HG03159 (cell line): ENCODE measurements at regions not wholly inside any gene's neighbourhood (a gene's known extent, or its start where the extent isn't known, plus 50 kb on each side); places are given as distances from the start of the nearest gene placed in this dataset.
A peak's percentile ranks its signal among the peaks of the same experiment; 100 is the strongest.
"Not testable (repeated sequence)": the region's sequence is repeated elsewhere in the genome, so short reads cannot be mapped to it uniquely, and the experiment has no call there.

Experiments used
- ATAC-seq: cut with Tn5 transposase; IDR thresholded peaks from one replicate; pipeline ENCODE4 v1.9.1; 2021; ENCODE audit warnings: mild to moderate bottlenecking, moderate library complexity; ENCODE audit not compliant: unreplicated experiment

DNA sequence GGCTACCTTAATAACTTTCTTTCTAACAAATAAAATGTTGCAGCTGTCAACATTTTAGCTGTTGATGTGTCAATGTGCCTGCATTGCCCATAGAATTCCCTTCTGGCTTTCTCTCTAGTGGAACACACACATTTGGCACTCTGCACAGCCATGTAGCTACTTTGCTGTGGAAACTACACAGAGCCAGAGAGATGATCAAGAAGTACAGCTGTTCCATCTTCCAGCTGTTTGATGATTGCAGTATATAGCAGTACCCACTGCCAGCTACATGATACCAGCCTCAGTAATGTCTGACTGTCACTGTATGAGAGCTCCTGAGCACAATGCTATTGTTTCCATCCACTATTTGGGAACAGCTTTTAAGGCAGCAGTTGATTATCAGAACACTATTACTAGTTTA lies 843.0 kb downstream of the PCDH17 start:
- ATAC-seq, result no peak

DNA sequence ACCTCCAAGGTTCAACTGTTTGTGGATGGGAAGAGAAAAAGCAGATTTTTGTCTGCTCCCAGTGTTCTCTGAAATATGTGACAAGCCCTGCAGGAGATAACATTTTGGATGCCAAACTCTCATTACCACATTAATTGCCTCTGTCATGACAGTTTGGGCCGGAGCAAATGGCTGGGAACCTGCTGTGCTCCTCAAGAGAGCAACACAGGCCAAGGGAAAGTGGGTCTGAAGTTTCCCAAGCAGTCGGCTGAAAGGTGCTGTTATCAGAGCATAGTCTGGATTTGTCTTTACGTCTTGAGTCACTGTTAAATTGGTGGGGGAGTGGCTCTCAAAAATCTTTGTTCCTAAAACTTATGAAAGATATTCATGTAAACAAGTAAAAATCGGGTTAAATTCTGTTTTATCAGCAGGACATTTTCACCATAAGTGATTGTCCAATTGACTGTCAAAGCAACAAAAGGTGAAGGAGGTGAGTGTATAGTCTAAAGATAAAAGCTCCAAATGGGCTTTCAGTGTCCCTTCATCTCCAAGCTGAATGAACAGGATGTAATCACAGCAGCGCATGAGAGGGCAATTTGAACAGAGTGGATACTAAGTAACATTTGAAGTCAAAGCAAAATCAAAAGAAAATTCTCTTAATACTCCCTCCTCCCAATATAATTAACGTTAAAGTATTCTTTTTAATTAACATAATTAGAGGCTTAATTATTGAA lies 844.8 kb downstream of the PCDH17 start:
- no peak for ATAC-seq

DNA sequence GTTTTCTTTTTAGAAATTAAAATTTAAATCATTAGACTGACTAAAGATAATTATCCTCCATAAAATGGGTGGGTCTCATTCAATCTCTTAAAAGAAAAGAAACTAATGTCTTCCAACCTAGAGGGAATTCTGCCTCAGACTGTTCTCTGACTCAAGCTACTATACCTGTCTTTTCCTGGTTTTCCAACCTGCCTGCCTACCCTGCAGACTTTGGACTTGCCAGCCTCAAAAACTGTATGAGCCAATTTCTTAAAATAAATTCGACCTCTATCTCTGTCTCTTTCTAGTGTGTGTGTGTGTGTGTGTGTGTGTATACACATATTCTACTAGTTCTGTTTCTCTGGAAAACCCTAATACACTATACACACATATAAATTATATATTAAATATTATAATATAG lies 847.3 kb downstream of the PCDH17 start:
- ATAC-seq, result no peak

DNA sequence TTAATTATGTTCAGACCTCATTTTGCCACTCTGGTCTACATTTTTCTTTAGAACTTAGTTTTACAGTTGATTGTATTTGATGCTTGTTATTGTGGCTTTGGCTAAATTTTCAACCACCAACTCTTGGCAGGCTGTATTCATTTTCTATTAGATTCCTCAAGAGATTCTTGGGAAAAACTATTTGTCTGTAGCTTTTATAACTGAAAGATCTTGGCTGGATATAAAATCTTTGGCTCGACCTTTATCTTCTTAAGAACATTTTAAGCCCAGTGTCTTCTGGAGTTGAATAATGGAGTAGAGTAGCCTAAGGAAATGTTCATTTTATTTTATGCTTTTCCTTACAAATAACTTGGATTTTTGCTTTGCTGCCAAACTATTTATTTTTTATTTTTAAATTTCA lies 848.5 kb downstream of the PCDH17 start:
- ATAC-seq, result no peak

GRCh38 chr13:58488251-58488650 lies 856.7 kb downstream of the PCDH17 start:
- ATAC-seq, result no peak

DNA sequence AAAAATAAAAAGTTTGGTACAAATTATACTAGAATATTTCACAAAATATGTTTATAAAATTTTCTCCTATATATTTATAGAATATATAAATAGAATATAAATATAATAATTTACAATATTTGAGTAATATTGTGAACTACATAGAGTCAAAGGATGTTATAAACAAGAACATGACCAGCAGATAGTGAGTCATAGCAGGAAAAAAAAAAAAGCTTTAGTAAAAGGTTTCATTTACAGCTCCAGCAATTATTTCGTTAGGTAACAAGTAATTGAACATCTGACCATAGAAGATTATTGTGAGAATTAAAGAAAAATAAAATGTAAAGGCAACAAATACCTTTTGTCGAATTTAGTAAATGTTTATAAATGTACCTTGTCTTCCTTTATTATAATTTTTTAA lies 864.1 kb downstream of the PCDH17 start:
- ATAC-seq, result no peak

GRCh38 chr13:58500938-58501337 lies 869.4 kb downstream of the PCDH17 start:
- ATAC-seq, result no peak

DNA sequence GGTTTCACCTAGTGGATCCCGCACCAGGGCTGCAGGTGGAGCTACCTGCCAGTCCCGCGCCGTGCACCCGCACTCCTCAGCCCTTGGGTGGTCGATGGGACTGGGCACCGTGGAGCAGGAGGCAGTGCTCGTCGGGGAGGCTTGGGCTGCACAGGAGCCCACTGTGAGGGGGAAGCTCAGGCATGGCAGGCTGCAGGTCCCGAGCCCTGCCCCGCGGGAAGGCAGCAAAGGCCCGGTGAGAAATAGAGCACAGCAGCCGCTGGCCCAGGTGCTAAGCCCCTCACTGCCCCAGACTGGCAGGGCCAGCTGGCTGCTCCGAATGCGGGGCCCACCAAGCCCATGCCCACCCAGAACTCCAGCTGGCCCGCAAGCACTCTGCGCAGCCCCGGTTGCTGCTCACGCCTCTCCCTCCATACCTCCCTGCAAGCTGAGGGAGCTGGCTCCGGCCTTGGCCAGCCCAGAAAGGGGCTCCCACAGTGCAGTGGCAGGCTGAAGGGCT lies 872.7 kb downstream of the PCDH17 start:
- ATAC-seq, result not testable (repeated sequence)

- ATAC-seq, result not testable (repeated sequence)
These were observed 873.8 kb downstream of the PCDH17 start for GRCh38 chr13:58505262-58505920.

GRCh38 chr13:58528351-58528750 lies 896.8 kb downstream of the PCDH17 start:
- no peak for ATAC-seq

DNA sequence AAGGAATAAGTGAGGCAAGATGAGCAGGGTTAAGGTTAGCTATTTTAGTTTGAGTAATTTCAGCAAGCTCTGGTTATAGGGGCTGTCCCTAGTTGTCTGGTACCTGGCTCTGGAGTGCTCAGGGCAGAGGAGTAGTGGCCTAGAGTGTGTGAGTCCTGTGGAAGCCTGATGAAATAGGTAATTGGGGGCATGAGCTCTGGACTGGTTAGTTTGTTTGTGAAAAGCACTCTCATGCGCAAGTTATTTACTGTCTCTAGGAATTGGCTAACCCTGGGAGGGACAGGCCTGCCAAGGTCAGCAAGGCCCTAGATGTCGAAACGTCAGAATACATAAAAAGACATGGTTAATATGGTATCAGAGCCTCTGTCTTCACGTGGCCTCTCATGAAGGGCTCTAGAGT lies 900.1 kb downstream of the PCDH17 start:
- no peak for ATAC-seq

- ATAC-seq, result no peak
These were observed 911.0 kb downstream of the PCDH17 start for GRCh38 chr13:58542530-58542929.

DNA sequence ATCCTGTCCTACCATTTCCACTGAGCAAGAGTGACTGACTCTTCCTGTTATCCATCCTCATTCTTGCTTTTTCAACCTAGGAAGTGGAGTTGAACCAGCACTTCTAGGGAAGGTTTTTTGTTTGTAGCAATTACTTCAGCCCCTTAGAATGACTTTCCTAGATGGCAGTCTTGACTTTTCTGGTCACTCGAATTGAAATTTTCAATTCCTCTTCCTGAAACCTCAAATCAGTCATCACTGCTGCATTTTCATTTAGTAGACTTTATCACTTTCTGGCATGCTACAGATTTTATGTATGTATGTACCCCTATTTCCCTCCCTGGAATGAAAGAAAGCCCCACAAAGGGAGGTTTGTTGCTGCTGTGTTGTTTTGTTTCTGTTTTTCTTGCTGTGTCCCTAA lies 915.9 kb downstream of the PCDH17 start:
- ATAC-seq, result no peak

DNA sequence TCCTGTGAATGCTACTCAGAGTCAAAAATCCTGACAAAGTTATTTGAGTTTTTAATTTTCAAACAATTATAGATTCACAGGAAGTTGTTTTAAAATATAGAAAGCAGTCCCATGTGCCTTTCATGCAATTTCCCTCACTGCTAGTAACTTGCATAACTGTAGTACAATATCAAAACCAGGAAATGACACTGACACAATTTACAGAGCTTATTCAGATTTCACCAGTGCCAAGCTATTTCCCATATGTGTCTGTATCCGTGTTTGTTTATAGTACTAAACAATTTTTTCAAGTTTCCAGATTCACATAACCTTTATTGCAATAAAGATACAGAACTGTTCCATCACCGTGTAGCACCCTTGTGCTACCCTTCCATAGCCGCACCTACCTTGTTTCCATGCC lies 934.6 kb downstream of the PCDH17 start:
- no peak for ATAC-seq

- ATAC-seq, result no peak
These were observed 942.2 kb downstream of the PCDH17 start for GRCh38 chr13:58573743-58574142.

DNA sequence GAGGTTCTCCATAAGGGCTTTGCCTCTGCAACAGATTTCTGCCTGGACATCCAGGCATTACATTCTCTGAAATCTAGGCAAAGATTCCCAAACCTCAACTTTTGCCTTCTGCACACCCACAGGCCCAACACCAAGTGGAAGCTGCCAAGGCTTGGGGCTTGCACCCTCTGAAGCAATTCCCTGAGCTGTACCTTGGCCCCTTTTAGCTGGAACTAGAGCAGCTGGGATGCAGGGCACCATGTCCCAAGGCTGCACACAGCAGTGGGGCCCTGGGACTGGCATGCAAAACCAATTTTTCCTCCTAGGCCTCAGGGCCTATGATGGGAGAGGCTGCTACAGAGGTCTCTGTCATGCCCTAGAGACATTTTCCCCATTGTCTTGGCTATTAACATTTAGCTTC lies 943.2 kb downstream of the PCDH17 start:
- no peak for ATAC-seq

DNA sequence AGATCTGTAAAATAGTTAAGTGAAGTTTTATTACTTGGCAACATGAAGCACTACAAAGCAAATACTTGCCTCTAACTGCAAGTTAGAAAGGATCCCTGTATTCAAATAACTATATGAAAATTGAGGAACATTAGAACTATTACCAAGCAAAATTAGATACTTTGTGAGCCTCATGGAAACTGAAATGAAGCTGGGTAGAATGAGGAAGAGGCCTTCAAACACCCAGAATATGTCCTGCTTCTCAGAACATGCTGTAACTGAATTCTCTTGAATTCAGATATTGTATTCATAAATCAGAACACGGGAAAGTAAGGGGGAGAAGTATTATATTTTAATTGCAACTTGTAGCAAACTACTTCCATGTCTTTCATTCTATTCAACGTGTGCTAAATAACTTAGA lies 947.9 kb downstream of the PCDH17 start:
- no peak for ATAC-seq

DNA sequence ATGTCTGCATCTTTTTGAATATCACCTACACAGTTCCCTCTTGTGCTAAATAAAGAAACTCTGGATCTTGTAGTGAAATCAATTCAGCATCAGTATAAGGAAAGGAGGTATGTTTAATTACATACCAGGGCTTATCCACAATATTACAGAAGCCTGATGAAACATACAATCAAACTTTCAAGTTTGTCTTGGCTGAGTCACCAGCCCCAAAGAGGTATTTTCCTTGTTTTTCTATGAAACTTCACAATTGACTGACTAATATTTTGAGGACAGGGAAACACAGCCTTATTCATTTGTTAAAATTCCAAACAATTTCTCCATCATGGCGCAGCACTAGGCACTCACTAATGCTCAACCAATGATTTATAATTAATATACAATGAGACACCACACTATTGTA lies 952.4 kb downstream of the PCDH17 start:
- ATAC-seq, result no peak

- ATAC-seq, result no peak
These were observed 953.1 kb downstream of the PCDH17 start for GRCh38 chr13:58584610-58585009.

DNA sequence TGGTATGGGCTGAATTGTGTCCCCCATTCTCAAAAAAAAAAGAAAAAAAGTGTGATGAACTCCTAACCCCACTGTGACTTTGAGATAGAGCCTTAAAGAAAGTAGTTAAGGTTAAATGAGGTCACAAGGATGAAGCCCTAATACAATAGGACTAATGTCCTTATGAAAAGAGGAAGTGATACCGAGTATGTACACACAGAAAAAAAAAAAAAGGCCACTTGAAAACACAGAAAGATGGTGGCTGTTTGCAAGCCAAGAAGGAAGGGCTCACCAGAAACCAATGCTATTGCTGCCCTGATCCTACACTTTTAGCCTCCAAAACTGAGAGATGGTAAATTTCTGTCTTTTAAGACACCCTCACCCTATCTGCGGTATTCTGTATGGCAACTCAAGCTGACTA lies 955.6 kb downstream of the PCDH17 start:
- ATAC-seq, result peak; percentile 99

DNA sequence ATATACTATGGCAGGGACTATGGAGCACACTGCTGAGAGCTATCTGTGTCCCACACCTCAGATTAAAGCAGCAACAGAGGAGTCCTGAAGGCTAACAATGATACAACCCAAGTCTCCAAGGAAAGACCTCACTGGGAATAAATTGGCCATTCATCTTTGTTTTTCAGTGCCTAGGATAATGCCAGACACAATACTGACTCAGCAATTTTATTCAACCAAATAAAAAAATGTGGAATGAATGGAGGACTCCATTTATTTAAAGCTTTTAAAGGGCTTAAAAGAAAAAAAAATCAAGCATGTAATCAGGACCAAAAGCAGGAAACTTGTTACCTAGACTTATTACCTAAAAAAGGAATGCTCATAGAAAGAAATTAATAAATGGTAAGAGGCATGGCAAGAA lies 960.5 kb downstream of the PCDH17 start:
- ATAC-seq, result no peak

- no peak for ATAC-seq
These were observed 961.2 kb downstream of the PCDH17 start for GRCh38 chr13:58592786-58593185.
